ENCODE measurements at regions not wholly inside any gene's neighbourhood (a gene's known extent, or its start where the extent isn't known, plus 50 kb on each side); places are given as distances from the start of the nearest gene placed in this dataset.

DNA sequence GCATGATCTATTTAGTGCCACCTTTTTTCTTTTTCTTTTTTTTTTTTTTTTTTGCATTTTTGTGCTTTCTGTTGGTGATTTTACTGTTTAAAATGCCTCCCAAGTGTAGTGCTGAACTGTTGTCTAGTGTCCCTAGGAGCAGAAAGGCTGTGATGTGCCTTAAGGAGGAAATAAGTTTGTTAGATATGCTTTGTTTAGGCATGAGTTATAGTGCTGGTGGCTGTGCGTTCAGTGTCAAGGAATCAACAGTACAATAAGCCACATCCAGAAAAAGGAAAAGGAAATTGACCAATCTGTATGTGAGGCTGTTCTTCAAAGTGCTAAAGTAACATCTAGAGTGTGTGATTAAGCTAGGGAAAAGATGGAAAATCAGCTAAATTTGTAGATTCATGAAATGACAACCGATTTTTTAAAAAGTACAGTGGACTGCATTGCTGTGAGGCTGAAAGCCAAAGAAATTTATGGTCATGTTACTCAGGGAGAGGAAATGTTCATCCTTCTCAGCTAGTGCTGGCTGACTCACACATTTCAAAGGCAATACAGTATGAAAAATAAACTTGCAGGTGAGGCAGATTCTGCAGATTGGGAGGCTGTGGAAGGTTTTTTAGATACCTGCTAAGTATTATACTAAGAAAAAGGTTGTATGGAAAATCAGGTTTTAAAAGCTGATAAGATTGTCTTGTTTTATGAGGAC, 122.7 kb upstream of the ADCY1 start:
- DNase-seq: no peak

DNA sequence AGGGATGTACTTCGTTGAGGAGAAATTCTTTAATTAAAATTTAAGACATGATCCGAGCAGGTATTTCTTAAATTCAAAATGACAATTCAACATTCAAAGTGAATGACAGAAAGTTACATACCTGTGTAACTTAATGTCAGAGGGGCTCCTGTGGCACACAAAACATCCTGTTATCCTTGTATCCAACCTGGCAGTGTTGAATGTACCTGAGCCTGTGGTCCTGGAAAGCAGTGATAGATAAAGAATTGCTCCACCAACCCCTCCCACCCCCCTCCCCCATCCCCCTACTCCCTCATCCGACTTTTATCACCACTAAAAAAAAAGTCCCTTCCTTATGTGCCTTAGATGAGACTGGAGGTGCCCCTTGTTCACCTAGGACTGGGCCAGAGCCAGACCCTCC, 119.4 kb upstream of the ADCY1 start:
- DNase-seq: no peak

DNA sequence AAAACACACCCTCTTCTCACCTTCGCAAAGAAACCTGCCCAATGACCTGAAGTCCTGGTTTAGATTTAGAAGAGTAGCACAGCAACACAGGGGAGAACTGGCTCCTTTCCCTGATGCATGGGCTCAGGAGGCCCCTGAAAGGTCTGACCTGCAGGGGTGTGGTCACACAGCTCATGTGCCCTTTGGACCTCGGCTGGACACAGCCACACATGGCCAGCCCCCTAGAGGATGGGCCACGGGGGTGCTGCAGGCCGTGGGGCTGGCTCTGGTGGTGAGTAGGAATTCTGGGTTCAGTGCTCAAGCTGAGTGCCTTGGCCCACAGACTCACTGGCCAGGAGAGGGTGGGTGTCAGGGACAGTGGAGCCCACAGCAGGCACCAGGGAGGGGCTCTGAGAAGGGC, 118.5 kb upstream of the ADCY1 start:
- DNase-seq: no peak

DNA sequence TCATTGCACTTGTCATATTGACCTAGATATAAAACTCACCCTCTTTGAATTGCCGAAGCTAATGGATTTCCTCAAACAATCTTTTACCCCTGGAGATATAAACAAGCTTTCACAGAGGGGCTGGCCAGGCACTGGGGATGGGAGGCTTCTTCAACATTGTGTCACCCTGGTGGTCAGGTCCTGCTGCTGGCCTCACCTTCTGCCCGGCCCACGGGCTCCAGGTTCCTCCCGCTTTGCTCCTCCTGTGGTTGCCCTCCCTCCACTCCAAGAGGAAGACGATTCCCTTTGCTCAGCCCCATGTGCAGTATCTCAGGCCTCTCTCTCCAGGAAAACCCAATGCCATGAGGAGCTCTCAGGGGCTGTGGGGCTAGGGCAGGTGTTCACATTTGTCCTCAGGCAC, 118.1 kb upstream of the ADCY1 start:
- DNase-seq: no peak

DNA sequence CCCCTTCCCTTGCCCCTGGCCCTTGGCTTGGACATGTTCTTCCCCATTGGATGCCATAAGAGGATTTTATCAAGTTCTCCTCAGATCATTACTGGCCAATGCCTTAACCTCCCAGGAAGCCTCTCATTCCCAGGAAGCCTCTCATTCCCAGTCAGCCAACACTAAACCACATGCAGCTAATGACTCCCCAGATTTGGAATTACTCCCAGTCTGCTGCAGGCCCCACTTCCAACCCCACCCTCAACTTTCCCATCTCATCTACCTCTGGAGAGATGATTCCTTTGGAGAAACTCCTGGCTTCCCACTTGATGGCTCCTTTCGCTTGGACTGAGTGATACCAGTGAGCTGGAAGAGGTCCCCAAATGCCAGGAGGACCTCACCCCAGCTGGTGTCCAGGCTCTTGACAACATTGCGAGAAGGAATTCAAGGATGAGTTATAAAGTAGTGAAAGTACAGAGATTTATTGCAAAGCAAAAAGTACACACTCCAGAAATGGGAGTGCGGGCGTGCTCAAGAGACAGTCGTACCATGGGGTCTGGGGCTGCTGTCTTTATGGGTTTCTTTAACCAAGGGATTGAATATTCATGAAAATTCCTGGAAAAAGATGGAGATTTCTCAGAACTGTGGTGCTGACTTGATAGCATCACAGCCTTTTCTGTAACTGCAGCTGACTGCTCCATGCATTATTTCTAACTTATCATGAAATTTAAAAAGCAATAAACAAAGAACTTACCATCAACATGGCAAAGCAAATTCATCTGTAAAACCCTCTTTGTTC, 117.2 kb upstream of the ADCY1 start:
- DNase-seq: no peak

DNA sequence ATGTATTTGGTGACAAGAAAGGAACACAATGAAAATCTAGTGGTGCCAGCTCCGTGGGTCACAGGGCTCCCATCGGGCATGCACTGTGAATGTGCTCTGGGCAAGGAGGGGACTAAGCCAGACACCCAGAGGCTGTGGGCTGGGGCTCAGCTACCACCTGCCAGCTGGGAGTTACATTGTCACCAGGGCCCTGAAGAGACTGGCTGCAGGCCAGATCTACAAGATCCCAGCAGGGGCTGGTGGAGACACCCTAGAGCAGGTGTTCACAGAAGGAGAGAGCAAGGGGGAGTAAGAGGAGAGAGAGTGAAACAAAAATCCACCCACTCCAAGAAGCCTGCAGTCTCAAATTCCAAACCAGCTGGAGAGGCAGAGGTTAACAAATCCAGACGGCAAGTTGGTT, 116.6 kb upstream of the ADCY1 start:
- DNase-seq: no peak

DNA sequence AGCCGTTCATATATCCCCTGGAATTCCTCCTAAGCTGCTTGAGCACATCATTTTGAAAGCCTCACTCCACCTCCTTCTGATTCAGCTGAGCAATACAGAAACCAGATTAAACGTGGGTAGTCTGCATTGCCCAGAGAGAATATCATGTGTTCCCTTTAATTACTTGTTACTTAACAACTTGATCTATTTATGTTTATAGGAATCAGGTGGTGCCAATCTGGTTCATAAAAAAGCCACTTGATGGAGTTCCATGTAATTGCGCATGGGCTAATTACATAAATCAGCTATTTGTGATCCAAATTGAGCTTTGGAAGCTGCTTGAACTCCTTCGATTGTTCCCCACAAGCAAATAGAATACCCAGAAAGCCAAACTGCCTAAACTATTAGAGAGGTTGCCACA, 114.7 kb upstream of the ADCY1 start:
- no peak for DNase-seq

DNA sequence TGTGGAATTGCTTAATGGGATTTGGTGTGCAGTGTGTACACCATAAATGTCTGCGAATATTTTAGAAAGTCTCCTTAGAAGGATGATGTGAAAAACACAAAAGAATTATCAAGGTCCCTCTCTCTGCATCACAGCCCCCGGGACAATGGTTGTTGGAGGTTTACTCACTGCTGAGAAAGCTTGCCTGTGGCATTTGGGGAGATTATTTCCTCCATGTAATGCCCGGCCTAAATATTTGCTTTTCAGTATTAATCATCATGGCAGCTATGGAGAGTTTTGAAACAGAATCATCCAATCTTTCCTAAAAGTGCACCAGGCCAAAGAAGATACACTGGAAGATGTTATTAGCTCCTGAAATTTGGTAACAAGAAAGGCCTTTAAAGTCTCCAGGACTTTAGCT, 113.8 kb upstream of the ADCY1 start:
- no peak for DNase-seq

DNA sequence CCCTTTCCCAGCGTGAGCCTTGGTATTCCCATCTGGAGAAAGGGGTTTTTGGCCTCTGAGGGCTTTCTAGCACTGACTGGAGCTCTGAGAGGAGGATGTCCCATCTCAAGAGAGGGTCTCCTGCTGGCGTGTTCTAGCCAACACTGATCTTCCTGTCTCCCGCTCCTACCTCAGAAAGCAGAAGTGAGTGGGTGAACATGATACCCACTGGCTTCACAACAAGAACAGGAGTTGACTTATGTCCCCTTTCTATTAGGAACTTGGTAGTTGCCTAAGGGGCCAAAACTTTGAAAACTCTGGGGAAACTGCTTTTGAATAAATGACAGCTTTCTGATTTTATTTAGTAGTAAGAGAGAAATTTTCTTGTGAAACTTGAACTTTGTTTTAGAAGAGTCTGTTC, 113.1 kb upstream of the ADCY1 start:
- no peak for DNase-seq

DNA sequence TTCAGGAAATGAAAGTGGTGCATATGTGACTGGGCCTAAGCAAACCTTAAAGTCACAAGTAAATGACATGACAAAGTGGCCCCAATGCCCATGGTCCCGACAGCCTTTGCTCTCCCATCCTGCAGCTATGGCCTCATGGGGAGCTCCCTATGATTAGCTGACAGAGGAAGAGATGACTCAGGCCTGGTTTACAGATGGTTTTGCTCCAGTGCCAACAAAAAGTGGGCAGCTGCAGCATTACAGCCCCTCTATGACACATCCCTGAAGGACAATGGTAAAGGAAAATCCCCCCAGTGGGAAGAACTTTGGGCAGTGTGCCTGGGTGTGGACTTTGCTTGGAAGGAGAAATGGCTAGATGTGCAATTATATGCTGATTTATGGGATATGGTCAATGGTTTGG, 105.1 kb upstream of the ADCY1 start:
- no peak for DNase-seq

DNA sequence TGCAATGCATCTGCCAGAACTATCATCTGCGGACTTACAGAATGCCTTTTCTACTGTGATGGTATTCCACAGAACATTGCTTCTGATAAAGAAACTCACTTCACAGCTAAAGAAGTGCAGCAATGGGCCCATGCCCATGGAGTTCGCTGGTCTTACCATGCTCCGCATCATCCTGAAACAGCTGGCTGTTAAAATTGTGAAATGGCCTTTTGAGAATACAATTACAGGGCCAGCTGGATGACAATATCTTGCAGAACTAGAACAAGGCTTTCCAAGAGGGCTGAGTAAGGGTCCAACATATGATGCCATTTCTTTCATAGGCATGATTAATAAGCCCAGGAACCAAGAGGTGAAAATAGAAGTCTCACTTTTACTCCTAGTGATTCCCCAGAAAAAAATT, 104.1 kb upstream of the ADCY1 start:
- DNase-seq: no peak

DNA sequence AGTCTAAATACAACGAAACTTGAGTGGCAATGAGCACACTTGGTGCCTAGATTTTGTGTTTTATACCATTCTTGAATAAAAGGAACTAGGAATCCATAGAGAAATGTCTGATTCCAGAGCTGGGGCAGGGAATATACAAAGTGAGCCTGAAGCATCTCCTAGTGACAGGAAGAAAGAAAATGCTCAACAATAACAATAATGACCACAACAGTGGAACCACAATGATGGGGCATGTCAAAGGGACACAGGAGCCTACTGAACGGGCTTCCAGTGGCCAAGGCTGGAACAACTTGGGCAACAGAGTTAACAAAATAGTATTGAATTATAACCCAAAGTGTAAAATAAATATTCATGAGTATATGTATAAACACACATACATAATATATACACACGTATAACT, 94.4 kb upstream of the ADCY1 start:
- no peak for DNase-seq

DNA sequence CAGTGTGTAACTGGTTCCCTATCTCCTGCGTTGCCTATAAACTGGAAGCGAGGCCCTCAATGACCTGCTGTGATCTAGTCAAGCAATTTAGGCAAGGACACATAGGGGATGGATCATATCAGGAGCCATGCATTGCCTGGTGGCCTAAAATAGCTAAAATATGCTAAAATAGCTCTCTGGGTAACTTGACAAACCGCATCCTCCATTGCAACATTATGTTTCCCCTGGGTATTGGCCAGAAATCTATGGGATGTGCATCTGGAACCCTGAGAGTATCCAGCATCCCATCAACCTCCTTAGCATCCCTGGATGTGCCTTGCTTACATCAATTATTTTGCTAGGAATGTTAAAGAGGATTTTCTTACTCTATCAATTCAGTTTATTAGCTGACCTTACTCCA, 91.7 kb upstream of the ADCY1 start:
- no peak for DNase-seq

DNA sequence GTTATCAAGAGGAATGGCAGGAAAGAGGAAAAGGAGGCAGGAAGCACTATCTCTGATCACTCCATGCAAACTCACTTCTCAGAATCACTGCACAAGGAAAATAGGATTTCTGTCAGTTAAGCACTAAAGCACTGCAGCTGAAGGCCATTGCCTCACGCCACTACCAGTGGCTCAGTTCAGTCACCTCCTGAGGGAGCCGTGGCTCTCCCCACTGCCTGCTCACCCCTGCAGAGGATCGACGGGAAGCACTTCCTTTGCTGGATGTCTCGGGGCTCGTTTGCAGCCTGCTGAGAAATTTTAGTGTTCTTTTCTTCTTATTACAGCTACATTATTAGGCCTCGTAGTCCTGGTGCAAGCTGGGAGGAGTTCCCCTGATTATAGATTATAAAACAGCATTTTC, 90.1 kb upstream of the ADCY1 start:
- DNase-seq: no peak

DNA sequence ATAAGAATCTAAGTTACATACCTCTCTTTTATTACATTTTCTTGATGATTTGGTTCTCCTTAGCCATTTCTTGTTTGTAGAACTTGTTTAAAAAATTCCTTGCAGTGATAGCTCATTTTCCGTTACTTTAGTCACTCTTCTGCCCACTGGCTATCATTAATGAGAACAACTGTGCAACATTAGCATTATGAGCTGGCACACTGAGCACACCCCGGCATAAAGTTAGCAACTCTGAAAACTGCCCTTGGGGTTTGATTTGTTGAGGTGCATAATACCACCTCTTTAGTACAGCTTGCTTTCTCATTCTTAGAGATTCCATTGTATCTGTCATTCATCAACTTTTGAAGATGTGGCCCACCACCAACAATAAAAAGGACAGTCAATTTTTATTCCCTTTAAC, 87.6 kb upstream of the ADCY1 start:
- no peak for DNase-seq

DNA sequence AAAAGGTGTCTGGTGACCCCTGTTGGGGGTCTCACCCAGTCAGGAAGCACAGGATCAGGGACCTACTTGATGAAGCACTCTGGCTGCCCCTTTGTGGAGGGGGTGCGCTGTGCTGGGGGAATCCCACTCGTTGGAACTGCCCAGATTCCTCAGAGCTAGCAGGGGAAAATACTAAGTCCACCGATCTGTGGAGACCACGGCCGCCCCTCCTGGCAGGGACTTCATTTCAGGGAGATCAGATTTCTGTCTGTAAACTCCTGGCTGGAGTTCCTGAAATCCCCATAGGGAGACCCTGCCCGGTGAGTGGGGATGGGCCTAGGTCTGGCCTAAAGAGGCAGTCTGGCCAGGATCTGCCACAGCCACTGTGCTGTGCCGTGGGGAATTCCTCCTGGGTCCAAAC, 79.3 kb upstream of the ADCY1 start:
- DNase-seq: no peak

DNA sequence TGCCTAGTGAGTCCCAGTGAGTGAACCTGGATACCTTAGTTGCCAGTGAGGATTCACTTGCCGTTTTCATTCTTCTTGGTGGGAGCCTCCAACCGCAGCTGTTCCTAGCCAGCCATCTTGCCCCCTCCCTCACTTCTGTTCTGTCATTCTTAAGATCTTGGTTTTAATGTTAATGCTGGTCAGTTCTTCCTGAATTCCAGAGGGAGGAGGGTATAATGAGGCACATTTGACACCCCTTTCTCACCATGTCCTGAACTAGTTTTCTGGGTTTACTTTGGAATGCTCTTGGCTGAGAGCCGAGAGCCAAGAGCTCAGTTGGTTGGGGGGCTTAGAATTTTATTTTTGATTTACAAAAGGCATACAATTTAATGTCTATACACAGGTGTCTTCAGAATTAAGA, 78.5 kb upstream of the ADCY1 start:
- DNase-seq: no peak

DNA sequence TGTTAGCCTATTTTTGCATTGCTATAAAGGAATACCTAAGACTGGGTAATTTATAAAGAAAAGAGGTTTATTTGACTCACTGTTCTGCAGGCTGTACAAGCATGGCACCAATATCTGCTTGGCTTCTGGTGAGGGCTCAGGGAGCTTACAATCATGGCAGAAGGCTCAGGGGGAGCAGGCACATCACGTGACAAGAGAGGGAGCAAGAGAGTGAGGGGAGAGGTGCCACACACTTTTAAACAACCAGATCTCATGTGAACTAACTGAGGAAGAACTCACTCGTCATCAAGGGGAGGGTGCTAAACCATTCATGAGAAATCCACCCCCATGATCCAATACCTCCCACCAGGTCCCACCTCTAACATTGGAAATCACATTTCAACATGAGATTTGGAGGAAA, 73.9 kb upstream of the ADCY1 start:
- no peak for DNase-seq

DNA sequence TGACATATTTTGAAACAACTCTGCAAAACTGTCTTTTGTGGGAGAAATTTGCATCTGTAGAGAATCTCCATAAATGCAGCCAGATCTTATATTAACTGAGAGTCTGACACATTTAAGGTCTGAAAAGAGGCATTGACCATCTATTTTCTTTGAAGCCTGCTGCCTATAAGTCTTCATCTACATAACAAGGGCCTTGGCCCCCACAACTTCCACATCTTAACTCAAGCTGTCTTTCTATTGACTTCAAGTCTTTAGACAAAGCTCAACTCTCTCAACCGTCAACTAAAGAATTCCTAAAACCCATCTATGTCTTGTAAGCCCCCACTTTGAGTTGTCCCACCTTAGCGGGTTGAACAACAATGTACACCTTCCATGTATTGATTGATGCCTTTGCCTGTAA, 72.4 kb upstream of the ADCY1 start:
- no peak for DNase-seq

DNA sequence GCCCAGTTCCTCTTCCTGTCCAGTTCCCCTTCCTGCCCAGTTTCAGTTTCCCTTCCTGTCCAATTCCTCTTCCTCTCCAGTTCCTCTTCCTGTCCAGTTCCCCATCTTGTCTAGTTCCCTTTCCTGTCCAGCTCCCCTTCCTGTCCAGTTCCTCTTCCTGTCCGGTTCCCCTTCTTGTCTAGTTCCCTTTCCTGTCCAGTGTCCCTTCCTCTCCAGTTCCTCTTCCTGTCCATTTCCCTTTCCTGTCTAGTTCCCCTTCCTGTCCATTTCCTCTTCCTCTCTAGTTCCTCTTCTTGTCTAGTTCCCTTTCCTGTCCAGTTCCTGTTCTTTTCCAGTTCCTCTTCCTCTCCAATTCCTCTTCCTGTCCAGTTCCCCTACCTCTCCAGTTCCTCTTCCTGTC, 68.1 kb upstream of the ADCY1 start:
- no peak for DNase-seq

DNA sequence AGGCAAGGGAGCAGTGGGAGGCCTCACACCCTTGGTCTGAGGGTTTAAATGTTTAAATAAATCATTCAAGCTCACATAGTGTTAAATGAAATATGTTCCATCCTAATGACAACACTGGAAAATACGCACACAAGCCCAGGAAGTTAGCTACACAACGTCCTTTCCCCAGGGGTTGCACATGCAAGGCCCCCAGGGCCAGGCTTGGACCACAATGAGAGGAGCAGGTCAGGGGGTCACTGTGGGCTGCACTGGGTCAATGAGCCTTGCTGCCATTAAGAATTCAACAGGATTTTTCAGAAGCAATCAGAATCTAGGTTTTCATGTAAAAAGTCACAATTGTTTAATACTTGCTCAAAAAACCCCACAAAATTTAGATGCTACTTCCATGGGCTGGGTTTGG, 64.9 kb upstream of the ADCY1 start:
- no peak for DNase-seq

DNA sequence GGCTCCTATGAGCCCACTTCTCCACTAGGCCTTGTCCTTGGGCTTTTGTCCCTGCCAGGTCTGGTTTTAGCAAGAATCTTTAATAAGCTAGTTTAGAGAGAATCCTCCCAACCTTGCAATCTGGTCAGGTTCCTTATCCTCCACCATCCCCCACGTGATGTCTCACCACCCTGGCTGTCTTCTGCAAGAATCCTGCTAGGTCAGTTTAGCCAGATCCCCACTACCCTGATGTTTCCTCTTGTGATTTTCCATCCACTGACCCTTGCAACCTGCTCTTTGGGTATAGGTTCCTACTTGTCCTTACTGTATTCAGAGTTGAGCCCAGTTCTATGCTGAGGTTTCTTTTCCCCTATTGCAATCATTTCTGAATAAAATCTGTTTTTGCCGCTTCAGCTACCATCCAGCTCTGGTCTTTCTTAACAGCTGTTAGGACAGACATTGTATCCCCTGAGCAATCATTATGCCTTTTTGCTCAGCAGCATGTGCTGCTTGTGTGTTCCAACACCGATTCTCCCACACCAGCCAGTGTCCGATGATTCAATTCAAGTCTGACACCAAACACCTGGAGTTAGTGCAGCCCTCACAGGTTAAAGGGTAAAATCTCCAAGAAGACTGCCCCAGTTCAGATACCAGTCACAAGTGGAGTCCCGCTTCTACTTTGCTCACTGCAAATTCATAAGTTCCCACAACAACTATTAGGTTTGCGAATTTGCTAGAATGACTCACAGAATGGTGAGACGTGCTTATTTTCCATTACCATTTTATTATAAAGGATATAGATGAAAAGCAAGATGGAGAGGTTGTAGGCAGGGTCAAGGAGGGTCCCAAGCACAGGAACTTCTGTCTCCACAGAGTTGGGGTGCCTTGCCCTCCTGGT, 62.2 kb upstream of the ADCY1 start:
- no peak for DNase-seq
